ENCODE measurements at regions not wholly inside any gene's neighbourhood (a gene's known extent, or its start where the extent isn't known, plus 50 kb on each side); places are given as distances from the start of the nearest gene placed in this dataset.
"Not testable (repeated sequence)": the region's sequence is repeated elsewhere in the genome, so short reads cannot be mapped to it uniquely, and the experiment has no call there.

DNA sequence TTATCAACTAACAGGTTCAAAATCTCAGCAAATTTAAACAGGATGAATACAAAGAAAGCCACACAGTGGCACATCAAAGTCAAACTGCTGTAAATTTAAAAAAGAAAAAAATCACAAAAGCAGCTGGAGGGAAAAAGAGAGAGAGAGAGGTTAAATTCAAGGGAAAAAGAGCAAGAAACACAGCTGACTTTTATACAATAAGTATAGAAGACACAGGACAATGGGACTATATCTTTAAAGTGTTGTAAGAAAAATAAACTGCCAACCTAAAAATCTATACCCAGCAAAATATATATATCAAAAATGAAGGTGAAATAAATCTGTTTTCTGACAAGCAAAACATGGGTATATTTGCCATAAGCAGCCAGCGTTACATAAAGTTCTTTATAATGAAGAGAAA, 261.5 kb downstream of the TLE1 start:
- Histone ChIP-seq H3K36me3 (ENCODE audit: control insufficient read depth, insufficient read depth, low read length) (no peaks in the 10 kb centered on the region), H3K4me1 (ENCODE audit: control insufficient read depth, insufficient read depth, low read length) (no peaks in the 10 kb centered on the region), H3K27ac (ENCODE audit: low read depth, low read length) (no peak overlapping the region), H3K9ac (ENCODE audit: low read length) (no peak overlapping the region), H3K4me3 (ENCODE audit: low read depth, low read length) (no peak overlapping the region), H3K27me3 (ENCODE audit: control insufficient read depth, insufficient read depth, low read length) (no peaks in the 10 kb centered on the region), H3K9me3 (ENCODE audit: control insufficient read depth, insufficient read depth, low read depth, low read length) (peaks cover 38% of the 10 kb centered on the region)

DNA sequence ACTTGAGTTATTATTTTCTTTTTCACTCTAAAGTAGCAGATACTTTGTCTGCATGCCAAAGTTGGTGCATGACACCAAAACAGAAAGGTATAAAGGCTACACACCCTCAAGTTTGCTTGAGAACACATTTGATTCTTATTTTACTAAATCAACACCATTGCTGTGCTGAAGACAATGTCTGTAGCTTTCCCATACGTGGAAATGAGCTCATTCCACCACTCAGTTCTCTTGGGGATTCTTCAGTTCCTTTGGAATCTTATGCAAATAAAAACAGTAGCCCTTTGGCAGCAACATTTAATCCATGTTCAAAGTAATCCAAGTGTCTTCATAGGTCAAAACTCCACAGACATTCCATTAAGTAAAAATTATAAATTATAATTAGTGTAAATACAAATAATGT, 264.9 kb downstream of the TLE1 start:
- Histone ChIP-seq H3K27ac (ENCODE audit: low read depth, low read length) (no peak overlapping the region), H3K27me3 (ENCODE audit: control insufficient read depth, insufficient read depth, low read length) (no peaks in the 10 kb centered on the region), H3K4me3 (ENCODE audit: low read depth, low read length) (no peak overlapping the region), H3K9me3 (ENCODE audit: control insufficient read depth, insufficient read depth, low read depth, low read length) (peaks cover 29% of the 10 kb centered on the region), H3K9ac (ENCODE audit: low read length) (no peak overlapping the region), H3K36me3 (ENCODE audit: control insufficient read depth, insufficient read depth, low read length) (no peaks in the 10 kb centered on the region), H3K4me1 (ENCODE audit: control insufficient read depth, insufficient read depth, low read length) (no peaks in the 10 kb centered on the region)

DNA sequence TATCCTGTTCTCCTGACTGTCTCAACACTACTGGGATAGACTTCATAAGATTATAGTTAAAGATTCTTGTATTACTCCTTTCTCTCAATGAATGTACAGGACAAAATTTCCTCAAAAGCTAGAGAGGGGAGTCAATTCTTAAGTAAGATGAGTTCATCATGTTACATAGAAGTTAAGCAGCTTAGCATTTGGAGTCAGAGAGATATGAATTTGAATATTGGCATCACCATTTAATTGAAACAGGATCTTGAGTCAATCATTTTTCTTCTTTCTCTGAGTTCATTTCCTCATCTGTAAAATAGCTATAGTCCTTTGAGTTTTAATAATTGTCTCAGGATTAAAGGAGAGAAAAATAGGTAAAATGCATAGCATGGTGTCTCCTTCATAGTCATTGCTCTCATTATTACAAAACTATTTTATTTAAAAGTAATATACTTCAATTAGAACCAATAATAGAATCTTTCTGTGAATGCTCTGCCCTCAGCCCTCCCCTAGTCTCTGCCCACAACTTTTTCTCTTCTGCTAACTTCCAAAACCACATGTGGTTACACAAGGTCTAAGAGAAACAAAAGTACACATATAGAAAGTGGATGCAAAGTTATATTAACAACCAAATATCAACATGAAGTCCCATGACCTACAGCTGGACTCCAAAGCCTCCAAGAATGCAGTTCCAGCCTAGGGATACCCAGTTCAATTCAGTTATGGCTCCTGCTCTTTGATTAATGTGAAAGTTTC, 265.6 kb downstream of the TLE1 start:
- no peaks in the 10 kb centered on the region for H3K4me1 ChIP-seq (ENCODE audit: control insufficient read depth, insufficient read depth, low read length)
- H3K9ac ChIP-seq (ENCODE audit: low read length), result no peak overlapping the region
- H3K27ac ChIP-seq (ENCODE audit: low read depth, low read length), result no peak overlapping the region
- no peak overlapping the region for H3K4me3 ChIP-seq (ENCODE audit: low read depth, low read length)
- peaks cover 25% of the 10 kb centered on the region for H3K9me3 ChIP-seq (ENCODE audit: control insufficient read depth, insufficient read depth, low read depth, low read length)
- no peaks in the 10 kb centered on the region for H3K27me3 ChIP-seq (ENCODE audit: control insufficient read depth, insufficient read depth, low read length)
- no peaks in the 10 kb centered on the region for H3K36me3 ChIP-seq (ENCODE audit: control insufficient read depth, insufficient read depth, low read length)

DNA sequence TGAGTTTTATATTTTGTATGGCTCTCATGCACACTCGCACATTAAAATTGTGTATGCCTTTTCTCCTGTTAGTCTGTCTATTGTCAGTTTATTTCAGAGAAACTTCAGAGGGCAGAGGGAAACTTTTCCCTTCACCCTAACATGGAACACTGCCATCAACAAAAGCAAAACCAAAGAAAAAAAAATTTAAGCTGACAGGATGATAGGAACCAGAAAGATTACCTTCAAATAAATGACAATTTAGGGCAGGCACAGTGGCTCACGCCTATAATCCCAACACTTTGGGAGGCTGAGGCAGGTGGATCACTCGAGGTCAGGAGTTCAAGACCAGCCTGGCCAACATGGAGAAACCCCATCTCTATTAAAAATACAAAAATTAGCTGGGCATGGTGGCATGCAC, 268.3 kb downstream of the TLE1 start:
- H3K36me3 ChIP-seq (ENCODE audit: control insufficient read depth, insufficient read depth, low read length); H3K27ac ChIP-seq (ENCODE audit: low read depth, low read length); H3K27me3 ChIP-seq (ENCODE audit: control insufficient read depth, insufficient read depth, low read length); H3K4me3 ChIP-seq (ENCODE audit: low read depth, low read length); H3K9ac ChIP-seq (ENCODE audit: low read length); H3K4me1 ChIP-seq (ENCODE audit: control insufficient read depth, insufficient read depth, low read length): not testable (repeated sequence)
- H3K9me3 ChIP-seq (ENCODE audit: control insufficient read depth, insufficient read depth, low read depth, low read length), result 0 out of 2 replicates have a peak, but pooled peaks cover 12% of the 10 kb centered on the region

DNA sequence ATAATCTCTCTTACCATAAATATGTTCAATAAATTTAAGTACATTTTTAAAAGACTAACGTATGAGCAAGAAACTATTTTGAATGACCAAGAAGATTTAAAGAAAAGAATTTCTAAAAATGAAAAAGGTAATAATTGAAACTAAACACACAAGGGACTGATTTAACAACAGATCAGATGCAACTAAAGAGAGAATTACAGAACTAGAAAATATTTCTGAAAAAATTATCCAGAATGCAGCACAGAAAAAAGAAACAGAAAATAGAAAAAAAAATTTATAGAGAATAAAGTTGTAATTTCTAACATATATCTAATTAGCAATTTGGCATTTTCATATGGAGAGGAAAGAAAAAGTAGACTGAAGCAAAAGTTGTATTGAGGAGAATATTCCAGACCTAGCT, 269.3 kb downstream of the TLE1 start:
- Histone ChIP-seq H3K9ac (ENCODE audit: low read length) (no peak overlapping the region), H3K27me3 (ENCODE audit: control insufficient read depth, insufficient read depth, low read length) (no peaks in the 10 kb centered on the region), H3K36me3 (ENCODE audit: control insufficient read depth, insufficient read depth, low read length) (no peaks in the 10 kb centered on the region), H3K4me1 (ENCODE audit: control insufficient read depth, insufficient read depth, low read length) (no peaks in the 10 kb centered on the region), H3K9me3 (ENCODE audit: control insufficient read depth, insufficient read depth, low read depth, low read length) (0 out of 2 replicates have a peak, but pooled peaks cover 4% of the 10 kb centered on the region), H3K27ac (ENCODE audit: low read depth, low read length) (no peak overlapping the region), H3K4me3 (ENCODE audit: low read depth, low read length) (no peak overlapping the region)

DNA sequence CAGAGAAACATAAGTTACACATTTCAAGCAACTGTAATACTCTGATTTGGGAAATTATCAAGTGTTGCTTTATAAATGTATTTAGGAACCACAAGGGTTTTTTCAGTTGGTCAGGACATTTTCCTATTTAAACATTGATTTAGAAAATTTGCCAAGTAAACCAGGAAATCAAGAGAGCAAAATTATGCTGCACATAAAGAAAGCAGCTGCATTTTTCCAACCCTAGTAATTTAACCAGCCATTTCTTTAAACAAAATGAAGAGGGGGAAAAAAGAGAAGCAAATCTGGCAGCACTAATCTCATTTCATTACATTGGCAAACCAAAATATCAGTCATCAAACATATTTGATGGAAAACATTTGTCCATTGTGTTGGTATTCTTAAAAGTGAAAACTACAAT, 271.4 kb downstream of the TLE1 start:
- Histone ChIP-seq H3K9me3 (ENCODE audit: control insufficient read depth, insufficient read depth, low read depth, low read length) (0 out of 2 replicates have a peak, but pooled peaks cover 4% of the 10 kb centered on the region), H3K36me3 (ENCODE audit: control insufficient read depth, insufficient read depth, low read length) (no peaks in the 10 kb centered on the region), H3K27me3 (ENCODE audit: control insufficient read depth, insufficient read depth, low read length) (no peaks in the 10 kb centered on the region), H3K4me1 (ENCODE audit: control insufficient read depth, insufficient read depth, low read length) (no peaks in the 10 kb centered on the region), H3K9ac (ENCODE audit: low read length) (no peak overlapping the region), H3K27ac (ENCODE audit: low read depth, low read length) (no peak overlapping the region), H3K4me3 (ENCODE audit: low read depth, low read length) (no peak overlapping the region)

DNA sequence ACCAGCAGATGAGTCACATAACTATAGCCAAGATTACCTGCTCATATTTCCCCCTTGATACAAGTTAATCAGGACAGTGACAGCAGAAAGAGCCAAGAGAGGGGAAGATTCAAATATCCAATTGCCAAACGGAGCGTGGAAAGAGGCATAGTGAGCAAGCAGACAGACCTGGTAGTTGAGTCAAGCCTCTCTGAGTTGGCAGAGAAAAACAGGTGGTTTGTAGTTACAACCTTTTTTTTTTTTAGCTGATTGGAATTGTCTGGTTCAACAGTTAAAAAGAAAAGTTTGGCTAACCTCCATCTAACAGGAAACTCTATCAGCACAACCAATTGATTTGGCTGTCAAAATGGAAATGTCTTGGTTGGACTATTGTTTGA, 272.1 kb downstream of the TLE1 start:
- Histone ChIP-seq H3K9ac (ENCODE audit: low read length) (no peak overlapping the region), H3K4me3 (ENCODE audit: low read depth, low read length) (no peak overlapping the region), H3K27ac (ENCODE audit: low read depth, low read length) (no peak overlapping the region), H3K36me3 (ENCODE audit: control insufficient read depth, insufficient read depth, low read length) (no peaks in the 10 kb centered on the region), H3K9me3 (ENCODE audit: control insufficient read depth, insufficient read depth, low read depth, low read length) (0 out of 2 replicates have a peak, but pooled peaks cover 4% of the 10 kb centered on the region), H3K27me3 (ENCODE audit: control insufficient read depth, insufficient read depth, low read length) (no peaks in the 10 kb centered on the region), H3K4me1 (ENCODE audit: control insufficient read depth, insufficient read depth, low read length) (no peaks in the 10 kb centered on the region)

DNA sequence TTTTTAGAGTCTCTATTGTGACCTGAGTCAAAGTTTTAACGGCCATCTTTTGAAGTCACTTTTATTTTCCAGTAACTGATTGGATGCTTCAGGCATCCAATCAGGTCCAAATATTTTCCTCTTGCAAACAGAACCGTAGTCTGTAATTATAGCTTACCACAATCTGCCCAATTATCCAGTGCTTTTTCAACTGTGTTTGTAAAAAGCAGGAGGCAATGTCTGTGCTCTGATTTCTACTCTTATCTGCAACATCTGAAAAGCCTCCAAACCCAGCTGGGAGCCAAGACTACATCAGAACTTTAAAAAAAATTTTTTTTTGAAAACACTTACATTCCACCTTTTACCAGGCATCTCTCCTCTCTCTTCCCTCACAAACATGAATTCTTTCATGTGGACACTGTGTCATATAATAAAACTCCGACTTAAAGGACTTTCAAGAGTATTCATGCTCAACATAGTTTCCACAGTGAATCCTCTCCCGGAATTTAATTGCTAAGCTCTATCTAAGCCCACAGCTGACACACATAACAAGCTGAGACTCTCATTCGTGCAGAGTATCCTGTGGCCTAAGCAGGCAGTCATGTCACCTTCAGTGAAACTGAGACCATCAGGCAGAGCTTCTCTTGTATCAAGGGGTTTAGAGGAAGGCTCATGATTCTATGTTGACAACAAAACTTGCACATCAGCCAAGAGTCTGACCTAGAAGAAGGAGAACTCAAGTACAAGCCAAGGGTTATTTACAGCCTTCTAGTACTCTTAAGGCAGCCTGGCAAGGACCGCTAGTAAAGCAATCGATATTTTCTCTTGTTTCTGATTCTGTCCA, 272.7 kb downstream of the TLE1 start:
- Histone ChIP-seq H3K27ac (ENCODE audit: low read depth, low read length) (no peak overlapping the region), H3K4me3 (ENCODE audit: low read depth, low read length) (no peak overlapping the region), H3K4me1 (ENCODE audit: control insufficient read depth, insufficient read depth, low read length) (no peaks in the 10 kb centered on the region)

DNA sequence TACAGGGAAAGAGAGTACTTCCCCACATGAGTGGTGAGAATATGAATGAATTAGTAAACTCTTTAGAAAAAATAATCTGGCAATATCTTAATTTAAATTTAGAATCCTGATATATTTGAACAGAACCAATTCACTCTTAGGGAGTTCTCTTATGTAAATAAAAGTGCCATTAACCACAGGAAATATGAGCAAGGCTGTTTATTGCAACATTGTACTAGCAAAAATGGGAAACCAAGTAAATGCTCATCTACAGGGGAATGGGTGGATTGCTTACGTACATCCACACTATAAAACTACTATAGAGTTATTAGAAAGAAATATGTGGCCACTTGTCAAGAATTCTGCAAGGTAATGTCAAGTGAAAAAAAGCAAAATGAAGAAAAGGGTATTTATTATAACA, 274.5 kb downstream of the TLE1 start:
- H3K36me3 ChIP-seq (ENCODE audit: control insufficient read depth, insufficient read depth, low read length), result no peaks in the 10 kb centered on the region
- H3K9ac ChIP-seq (ENCODE audit: low read length), result no peak overlapping the region
- no peaks in the 10 kb centered on the region for H3K4me1 ChIP-seq (ENCODE audit: control insufficient read depth, insufficient read depth, low read length)
- no peaks in the 10 kb centered on the region for H3K27me3 ChIP-seq (ENCODE audit: control insufficient read depth, insufficient read depth, low read length)
- 0 out of 2 replicates have a peak, but pooled peaks cover 4% of the 10 kb centered on the region for H3K9me3 ChIP-seq (ENCODE audit: control insufficient read depth, insufficient read depth, low read depth, low read length)
- no peak overlapping the region for H3K27ac ChIP-seq (ENCODE audit: low read depth, low read length)
- no peak overlapping the region for H3K4me3 ChIP-seq (ENCODE audit: low read depth, low read length)

More for the DNA sequence above, 272.7 kb downstream of the TLE1 start:
- Histone ChIP-seq H3K27me3 (ENCODE audit: control insufficient read depth, insufficient read depth, low read length) (no peaks in the 10 kb centered on the region), H3K9me3 (ENCODE audit: control insufficient read depth, insufficient read depth, low read depth, low read length) (0 out of 2 replicates have a peak, but pooled peaks cover 4% of the 10 kb centered on the region), H3K36me3 (ENCODE audit: control insufficient read depth, insufficient read depth, low read length) (no peaks in the 10 kb centered on the region), H3K9ac (ENCODE audit: low read length) (no peak overlapping the region)

DNA sequence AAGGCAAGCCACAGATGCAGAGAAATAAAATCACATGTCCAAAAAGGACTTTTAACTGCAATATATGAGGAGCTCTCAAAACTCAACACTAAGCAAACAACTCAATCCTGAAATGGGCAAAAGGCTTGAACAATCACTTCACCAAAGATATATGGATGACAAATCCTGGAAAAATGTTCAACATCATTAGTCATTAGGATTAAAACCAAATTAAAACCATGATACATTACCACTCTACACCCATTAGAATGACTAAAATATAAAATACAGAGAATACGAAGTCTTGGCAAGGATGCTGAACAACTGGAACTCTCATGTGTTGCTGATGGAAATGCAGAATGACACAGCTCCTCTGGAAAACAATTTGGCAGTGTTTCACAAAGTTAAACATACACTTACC, 277.4 kb downstream of the TLE1 start:
- Histone ChIP-seq H3K27ac (ENCODE audit: low read depth, low read length) (no peak overlapping the region), H3K4me1 (ENCODE audit: control insufficient read depth, insufficient read depth, low read length) (no peaks in the 10 kb centered on the region), H3K4me3 (ENCODE audit: low read depth, low read length) (no peak overlapping the region), H3K36me3 (ENCODE audit: control insufficient read depth, insufficient read depth, low read length) (no peaks in the 10 kb centered on the region), H3K27me3 (ENCODE audit: control insufficient read depth, insufficient read depth, low read length) (no peaks in the 10 kb centered on the region), H3K9me3 (ENCODE audit: control insufficient read depth, insufficient read depth, low read depth, low read length) (no peaks in the 10 kb centered on the region), H3K9ac (ENCODE audit: low read length) (no peak overlapping the region)

DNA sequence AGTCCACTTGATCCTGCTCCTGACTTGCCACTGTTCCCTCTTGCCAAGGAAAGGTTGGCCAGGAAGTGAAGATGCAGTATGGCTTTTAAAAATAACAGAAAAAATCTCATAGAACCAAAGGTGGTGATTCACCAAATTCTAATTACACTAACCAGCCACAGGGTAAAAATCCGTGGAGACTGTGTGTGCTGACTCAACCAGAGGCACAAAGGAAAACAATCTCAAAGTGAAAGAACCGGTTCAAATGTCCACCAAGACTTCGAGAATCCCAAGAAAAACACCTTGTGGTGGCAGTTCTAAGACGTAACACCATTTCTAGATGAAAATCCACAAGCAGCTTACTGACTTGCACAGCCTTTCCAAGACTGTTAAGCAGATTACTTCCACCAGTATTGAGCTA, 279.1 kb downstream of the TLE1 start:
- Histone ChIP-seq H3K27ac (ENCODE audit: low read depth, low read length) (no peak overlapping the region), H3K36me3 (ENCODE audit: control insufficient read depth, insufficient read depth, low read length) (no peaks in the 10 kb centered on the region), H3K9ac (ENCODE audit: low read length) (no peak overlapping the region), H3K4me1 (ENCODE audit: control insufficient read depth, insufficient read depth, low read length) (no peaks in the 10 kb centered on the region), H3K9me3 (ENCODE audit: control insufficient read depth, insufficient read depth, low read depth, low read length) (no peaks in the 10 kb centered on the region), H3K27me3 (ENCODE audit: control insufficient read depth, insufficient read depth, low read length) (no peaks in the 10 kb centered on the region), H3K4me3 (ENCODE audit: low read depth, low read length) (no peak overlapping the region)
